ENCODE measurements at regions not wholly inside any gene's neighbourhood (a gene's known extent, or its start where the extent isn't known, plus 50 kb on each side); places are given as distances from the start of the nearest gene placed in this dataset.
"Not testable (repeated sequence)": the region's sequence is repeated elsewhere in the genome, so short reads cannot be mapped to it uniquely, and the experiment has no call there.

GRCh38 chr12:13518034-13518433 lies 321.5 kb downstream of the EMP1 start:
- H3K27ac Mint-ChIP-seq; H3K4me1 Mint-ChIP-seq; H3K9me3 Mint-ChIP-seq; DNase-seq; H3K27me3 Mint-ChIP-seq; H3K4me3 Mint-ChIP-seq; H3K36me3 Mint-ChIP-seq (ENCODE audit: low read depth); intact Hi-C loops (cut with micrococcal nuclease): not testable (repeated sequence)

- H3K9me3 Mint-ChIP-seq, result no peaks in the 10 kb centered on the region
- no peak for DNase-seq
- H3K27ac Mint-ChIP-seq, result no peak overlapping the region
- no peak overlapping the region for H3K4me3 Mint-ChIP-seq
- H3K4me1 Mint-ChIP-seq, result no peaks in the 10 kb centered on the region
- H3K36me3 Mint-ChIP-seq (ENCODE audit: low read depth), result no peaks in the 10 kb centered on the region
- intact Hi-C loops (cut with micrococcal nuclease), result no loop called here
- no peaks in the 10 kb centered on the region for H3K27me3 Mint-ChIP-seq
Measured at GRCh38 chr12:13509740-13510139, 313.2 kb downstream of the EMP1 start.

GRCh38 chr12:13505636-13506035 lies 309.1 kb downstream of the EMP1 start:
- Mint-ChIP-seq H3K27ac (no peak overlapping the region), H3K27me3 (no peaks in the 10 kb centered on the region), H3K4me1 (no peaks in the 10 kb centered on the region), H3K9me3 (no peaks in the 10 kb centered on the region), H3K4me3 (no peak overlapping the region), H3K36me3 (ENCODE audit: low read depth) (no peaks in the 10 kb centered on the region)
- intact Hi-C loops (cut with micrococcal nuclease), result no loop called here
- no peak for DNase-seq

GRCh38 chr12:13505224-13505623 lies 308.7 kb downstream of the EMP1 start:
- Mint-ChIP-seq H3K4me3 (no peak overlapping the region), H3K27ac (no peak overlapping the region), H3K4me1 (no peaks in the 10 kb centered on the region), H3K36me3 (ENCODE audit: low read depth) (no peaks in the 10 kb centered on the region), H3K9me3 (no peaks in the 10 kb centered on the region), H3K27me3 (no peaks in the 10 kb centered on the region)
- DNase-seq, result no peak
- intact Hi-C loops (cut with micrococcal nuclease), result no loop called here

GRCh38 chr12:13504736-13505135 lies 308.2 kb downstream of the EMP1 start:
- H3K27me3 Mint-ChIP-seq, result no peaks in the 10 kb centered on the region
- intact Hi-C loops (cut with micrococcal nuclease), result no loop called here

GRCh38 chr12:13504074-13504473 lies 307.5 kb downstream of the EMP1 start:
- intact Hi-C loops (cut with micrococcal nuclease), result no loop called here
- Mint-ChIP-seq H3K27me3 (no peaks in the 10 kb centered on the region), H3K36me3 (ENCODE audit: low read depth) (no peaks in the 10 kb centered on the region), H3K27ac (no peak overlapping the region), H3K9me3 (no peaks in the 10 kb centered on the region), H3K4me1 (no peaks in the 10 kb centered on the region), H3K4me3 (no peak overlapping the region)
- DNase-seq, result no peak

More at GRCh38 chr12:13504736-13505135, 308.2 kb downstream of the EMP1 start:
- Mint-ChIP-seq H3K4me3 (no peak overlapping the region), H3K36me3 (ENCODE audit: low read depth) (no peaks in the 10 kb centered on the region), H3K27ac (no peak overlapping the region), H3K9me3 (no peaks in the 10 kb centered on the region), H3K4me1 (no peaks in the 10 kb centered on the region)
- DNase-seq, result no peak

- intact Hi-C loops (cut with micrococcal nuclease), result no loop called here
- no peaks in the 10 kb centered on the region for H3K9me3 Mint-ChIP-seq
- no peaks in the 10 kb centered on the region for H3K36me3 Mint-ChIP-seq (ENCODE audit: low read depth)
- DNase-seq, result no peak
- no peak overlapping the region for H3K4me3 Mint-ChIP-seq
- H3K27ac Mint-ChIP-seq, result no peak overlapping the region
- no peaks in the 10 kb centered on the region for H3K4me1 Mint-ChIP-seq
- no peaks in the 10 kb centered on the region for H3K27me3 Mint-ChIP-seq
Measured at GRCh38 chr12:13503094-13503835, 306.7 kb downstream of the EMP1 start.

GRCh38 chr12:13499008-13499407 lies 302.5 kb downstream of the EMP1 start:
- Mint-ChIP-seq H3K4me3 (no peak overlapping the region), H3K4me1 (no peaks in the 10 kb centered on the region), H3K27me3 (no peaks in the 10 kb centered on the region), H3K9me3 (no peaks in the 10 kb centered on the region), H3K27ac (no peak overlapping the region), H3K36me3 (ENCODE audit: low read depth) (no peaks in the 10 kb centered on the region)
- DNase-seq, result no peak
- intact Hi-C loops (cut with micrococcal nuclease), result no loop called here

GRCh38 chr12:13496111-13496510 lies 299.6 kb downstream of the EMP1 start:
- no peaks in the 10 kb centered on the region for H3K36me3 Mint-ChIP-seq (ENCODE audit: low read depth)
- H3K27ac Mint-ChIP-seq, result no peak overlapping the region
- no peaks in the 10 kb centered on the region for H3K27me3 Mint-ChIP-seq
- no peaks in the 10 kb centered on the region for H3K9me3 Mint-ChIP-seq
- DNase-seq, result no peak
- no peaks in the 10 kb centered on the region for H3K4me1 Mint-ChIP-seq
- no peak overlapping the region for H3K4me3 Mint-ChIP-seq
- intact Hi-C loops (cut with micrococcal nuclease), result no loop called here

- DNase-seq, result no peak
- Mint-ChIP-seq H3K27ac (no peak overlapping the region), H3K9me3 (no peaks in the 10 kb centered on the region), H3K4me3 (no peak overlapping the region), H3K4me1 (no peaks in the 10 kb centered on the region), H3K36me3 (ENCODE audit: low read depth) (no peaks in the 10 kb centered on the region), H3K27me3 (no peaks in the 10 kb centered on the region)
- intact Hi-C loops (cut with micrococcal nuclease), result no loop called here
Measured at GRCh38 chr12:13489246-13489645, 292.7 kb downstream of the EMP1 start.

- Mint-ChIP-seq H3K4me3 (no peak overlapping the region), H3K27me3 (no peaks in the 10 kb centered on the region), H3K36me3 (ENCODE audit: low read depth) (no peaks in the 10 kb centered on the region), H3K27ac (no peak overlapping the region), H3K4me1 (no peaks in the 10 kb centered on the region), H3K9me3 (no peaks in the 10 kb centered on the region)
- intact Hi-C loops (cut with micrococcal nuclease), result no loop called here
- DNase-seq, result no peak
Measured at GRCh38 chr12:13487326-13487725, 290.8 kb downstream of the EMP1 start.

GRCh38 chr12:13486794-13487193 lies 290.3 kb downstream of the EMP1 start:
- no peak overlapping the region for H3K27ac Mint-ChIP-seq
- H3K27me3 Mint-ChIP-seq, result no peaks in the 10 kb centered on the region
- H3K9me3 Mint-ChIP-seq, result no peaks in the 10 kb centered on the region
- intact Hi-C loops (cut with micrococcal nuclease), result no loop called here
- no peak overlapping the region for H3K4me3 Mint-ChIP-seq
- DNase-seq, result no peak
- no peaks in the 10 kb centered on the region for H3K36me3 Mint-ChIP-seq (ENCODE audit: low read depth)
- no peaks in the 10 kb centered on the region for H3K4me1 Mint-ChIP-seq

- DNase-seq, result no peak
- no peak overlapping the region for H3K27ac Mint-ChIP-seq
- H3K4me3 Mint-ChIP-seq, result no peak overlapping the region
- H3K9me3 Mint-ChIP-seq, result no peaks in the 10 kb centered on the region
- intact Hi-C loops (cut with micrococcal nuclease), result no loop called here
- H3K36me3 Mint-ChIP-seq (ENCODE audit: low read depth), result no peaks in the 10 kb centered on the region
- no peaks in the 10 kb centered on the region for H3K4me1 Mint-ChIP-seq
- no peaks in the 10 kb centered on the region for H3K27me3 Mint-ChIP-seq
Measured at GRCh38 chr12:13478650-13479181, 282.2 kb downstream of the EMP1 start.

- H3K27ac Mint-ChIP-seq, result no peak overlapping the region
- intact Hi-C loops (cut with micrococcal nuclease), result no loop called here
- H3K9me3 Mint-ChIP-seq, result no peaks in the 10 kb centered on the region
- H3K4me3 Mint-ChIP-seq, result no peak overlapping the region
- DNase-seq, result no peak
- no peaks in the 10 kb centered on the region for H3K4me1 Mint-ChIP-seq
- H3K36me3 Mint-ChIP-seq (ENCODE audit: low read depth), result no peaks in the 10 kb centered on the region
- peaks cover 2% of the 10 kb centered on the region for H3K27me3 Mint-ChIP-seq
Measured at GRCh38 chr12:13474381-13474780, 277.9 kb downstream of the EMP1 start.

GRCh38 chr12:13472690-13473089 lies 276.2 kb downstream of the EMP1 start:
- no peaks in the 10 kb centered on the region for H3K4me1 Mint-ChIP-seq
- H3K27me3 Mint-ChIP-seq, result peaks cover 5% of the 10 kb centered on the region
- H3K27ac Mint-ChIP-seq, result no peak overlapping the region
- H3K36me3 Mint-ChIP-seq (ENCODE audit: low read depth), result no peaks in the 10 kb centered on the region
- intact Hi-C loops (cut with micrococcal nuclease), result no loop called here
- H3K4me3 Mint-ChIP-seq, result no peak overlapping the region
- H3K9me3 Mint-ChIP-seq, result no peaks in the 10 kb centered on the region
- no peak for DNase-seq

Data from activated CD4-positive, alpha-beta T cell treated with anti-CD3 and anti-CD28 coated beads, Interleukin-2, amount 10 ng/mL, durations not matched to agents 24 days and 14 days (primary cell).